Endothelial cell of umbilical vein (primary cell): ENCODE measurements at regions not wholly inside any gene's neighbourhood (a gene's known extent, or its start where the extent isn't known, plus 50 kb on each side); places are given as distances from the start of the nearest gene placed in this dataset.

Source experiments
- BruUV-seq: library from RNA; stranded (reverse); fragments of 400-500 nt; replicated peaks from 2 replicates; lab custom pipeline; 2021; lab: Mats Ljungman, UMichigan
- CTCF ChIA-PET: fragments of 300-600, 350-600 bp; sonication (Branson Sonifier 250); formaldehyde crosslinking; loops from one replicate; lab custom pipeline; 2021; ENCODE audit warnings: antibody characterized with exemption, inconsistent platforms; lab: Charles Lee
- POLR2A ChIA-PET: fragments of 300-600, 350-600 bp; sonication (Branson Sonifier 250); formaldehyde crosslinking; loops from one replicate; lab custom pipeline; 2021; ENCODE audit warnings: antibody characterized with exemption, inconsistent platforms; lab: Charles Lee
- DNase-seq: peaks from one replicate; pipeline ENCODE4 v3.0.0-alpha.2; 2011; ENCODE audit warnings: low read depth, low spot score
- FAIRE-seq: peaks from 2 replicates; lab custom pipeline; 2011; peaks lifted over from hg19 to GRCh38; lab: Jason Lieb, UNC
- H2AFZ ChIP-seq: 2 replicates; pipeline ENCODE4 v1.6.0; 2012; ENCODE audit warnings: low read depth, low read length, control low read depth, inconsistent platforms
- H3K27ac ChIP-seq: 2 replicates; pipeline ENCODE4 v1.5.1; 2011; ENCODE audit warnings: low read depth, mild to moderate bottlenecking, control low read depth, low read length, moderate library complexity; ENCODE audit not compliant: insufficient read depth
- H3K27me3 ChIP-seq, 2 experiments: 2 replicates each; pipeline versions ENCODE4 v1.6.0 to v1.6.1; 2011; ENCODE audit warnings: low read length in 2 of 2, mixed read lengths in 1 of 2; ENCODE audit not compliant: control insufficient read depth in 2 of 2, insufficient read depth in 2 of 2
- H3K36me3 ChIP-seq, 2 experiments: 2 replicates in 1 of 2; 3 replicates in 1 of 2; pipeline ENCODE4 v1.5.1; 2011; ENCODE audit warnings: low read length in 2 of 2, mild to moderate bottlenecking in 1 of 2, moderate library complexity in 1 of 2; ENCODE audit not compliant: control insufficient read depth in 2 of 2, insufficient read depth in 2 of 2; ENCODE audit errors: extremely low read depth in 1 of 2
- H3K4me1 ChIP-seq: 3 replicates; pipeline ENCODE4 v1.5.1; 2011; ENCODE audit warnings: mild to moderate bottlenecking, low read length; ENCODE audit not compliant: control insufficient read depth, insufficient read depth; ENCODE audit errors: extremely low read depth
- H3K4me2 ChIP-seq: 2 replicates; pipeline ENCODE4 v1.6.1; 2011; ENCODE audit warnings: low read length, control low read depth, mixed read lengths; ENCODE audit not compliant: insufficient read depth
- H3K4me3 ChIP-seq, 3 experiments: fragments of 200-600 bp in 1 of 3; sonication (generic), shearing (Covaris generic) in 1 of 3; replicated peaks in 1 of 3; 2 replicates each; pipeline ENCODE4 v1.5.1; 2011 to 2016; ENCODE audit warnings: control low read depth in 3 of 3, low read length in 3 of 3, mild to moderate bottlenecking in 2 of 3, inconsistent platforms in 1 of 3, low read depth in 1 of 3, moderate library complexity in 1 of 3; ENCODE audit not compliant: insufficient read depth in 1 of 3
- H3K79me2 ChIP-seq: 2 replicates; pipeline ENCODE4 v1.6.0; 2012; ENCODE audit warnings: low read length, inconsistent platforms; ENCODE audit not compliant: control insufficient read depth, insufficient read depth
- H3K9ac ChIP-seq: replicated peaks from 2 replicates; pipeline ENCODE3; 2011; ENCODE audit warnings: low read length, control low read depth; ENCODE audit not compliant: insufficient read depth; ENCODE audit errors: extremely low read depth
- H3K9me1 ChIP-seq: replicated peaks from 3 replicates; pipeline ENCODE4 v1.6.0; 2011; ENCODE audit warnings: mild to moderate bottlenecking, low read length; ENCODE audit not compliant: control insufficient read depth, insufficient read depth; ENCODE audit errors: extremely low read depth
- H3K9me3 ChIP-seq: replicated peaks from 2 replicates; pipeline ENCODE4 v1.5.1; 2012; ENCODE audit warnings: low read length, inconsistent platforms; ENCODE audit not compliant: control insufficient read depth, insufficient read depth
- H4K20me1 ChIP-seq: replicated peaks from 2 replicates; pipeline ENCODE3; 2011; ENCODE audit warnings: mild to moderate bottlenecking, low read length; ENCODE audit not compliant: control insufficient read depth, insufficient read depth; ENCODE audit errors: extremely low read depth
- EZH2 ChIP-seq: IDR thresholded peaks from 2 replicates; pipeline ENCODE4 v1.6.1; 2012; ENCODE audit warnings: borderline replicate concordance, low read depth, mild to moderate bottlenecking, moderate library complexity, low read length, inconsistent platforms; ENCODE audit not compliant: severe bottlenecking
- FOS ChIP-seq: IDR thresholded peaks from 2 replicates; pipeline ENCODE4 v1.6.1; 2011; ENCODE audit warnings: mild to moderate bottlenecking, low read length, moderate library complexity, borderline replicate concordance; ENCODE audit not compliant: insufficient read depth
- GATA2 ChIP-seq: IDR thresholded peaks from 2 replicates; pipeline ENCODE4 v1.7.0; 2011; ENCODE audit warnings: low read depth, mild to moderate bottlenecking, moderate library complexity, mixed read lengths, low read length; ENCODE audit not compliant: insufficient read length, insufficient read depth
- JUN ChIP-seq: IDR thresholded peaks from 2 replicates; pipeline ENCODE4 v1.6.1; 2011; ENCODE audit warnings: borderline replicate concordance, low read depth; ENCODE audit not compliant: insufficient read length, insufficient read depth
- MYC ChIP-seq: IDR thresholded peaks from one replicate; pipeline ENCODE4 v1.6.1; 2011; ENCODE audit warnings: mild to moderate bottlenecking, low read depth, low read length
- POLR2AphosphoS5 ChIP-seq: IDR thresholded peaks from 2 replicates; pipeline ENCODE4 v1.6.1; 2012; ENCODE audit warnings: low read depth, mild to moderate bottlenecking, control low read depth, low read length, moderate library complexity; ENCODE audit not compliant: insufficient read depth
- dilution Hi-C: fragments of 300-500 bp; cut with MboI; formaldehyde crosslinking; loops from one replicate; pipeline ENCODE4 v1.15.0; 2019; ENCODE audit warnings: low sequenced_read_pairs; ENCODE audit not compliant: extremely low pct_ligation_motif_present
- intact Hi-C: fragments of 100-400 bp; cut with micrococcal nuclease; formaldehyde crosslinking; loops from one replicate; pipeline ENCODE4 v1.10.0; 2022
- TF ChIP-seq, protein P1 (sequence below): IDR thresholded peaks from 2 replicates; pipeline ENCODE4 v1.6.1; 2011; ENCODE audit not compliant: insufficient read depth, insufficient read length

DNA sequence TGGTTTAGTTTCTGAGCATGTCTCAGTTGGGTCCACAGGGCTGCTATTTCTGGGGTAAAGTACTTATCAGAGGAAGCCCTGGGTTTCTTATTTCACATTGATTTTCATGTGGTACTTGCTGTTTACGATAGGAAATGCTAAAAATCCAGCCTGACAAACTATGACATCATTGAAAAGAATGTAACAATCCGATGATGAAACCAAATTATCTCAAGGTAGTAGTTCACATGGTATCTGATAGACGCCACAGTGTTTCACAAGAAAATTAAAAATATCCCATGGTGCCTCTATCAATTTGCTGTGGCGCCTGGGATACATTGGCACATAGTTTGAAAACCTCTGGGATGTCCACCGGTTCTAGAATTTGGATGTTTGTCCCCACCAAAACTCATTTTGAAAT is 418.9 kb upstream of the RPS6KA3 start:
- DNase-seq (no peak), FAIRE-seq (no peak)
- Histone ChIP-seq H3K27me3 (no peaks in the 10 kb centered on the region), H3K9ac (no peak overlapping the region), H3K9me1 (no peaks in the 10 kb centered on the region), H3K4me2 (no peak overlapping the region), H3K27ac (no peak overlapping the region), H2AFZ (no peak overlapping the region), H3K9me3 (no peaks in the 10 kb centered on the region), H3K36me3 (no peaks in the 10 kb centered on the region), H3K4me1 (no peaks in the 10 kb centered on the region), H3K4me3 (no peak overlapping the region), H4K20me1 (no peaks in the 10 kb centered on the region), H3K79me2 (no peaks in the 10 kb centered on the region)
- ChIA-PET CTCF (no interaction called here), POLR2A (no interaction called here)
- no TSS peak for BruUV-seq
- intact Hi-C loops = no loop called here
- TF ChIP-seq FOS = no peak
- no peak for TF ChIP-seq POLR2AphosphoS5
- TF ChIP-seq, protein P1, sequence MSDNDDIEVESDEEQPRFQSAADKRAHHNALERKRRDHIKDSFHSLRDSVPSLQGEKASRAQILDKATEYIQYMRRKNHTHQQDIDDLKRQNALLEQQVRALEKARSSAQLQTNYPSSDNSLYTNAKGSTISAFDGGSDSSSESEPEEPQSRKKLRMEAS = no peak
- TF ChIP-seq JUN = no peak
- dilution Hi-C loops = no loop called here

DNA sequence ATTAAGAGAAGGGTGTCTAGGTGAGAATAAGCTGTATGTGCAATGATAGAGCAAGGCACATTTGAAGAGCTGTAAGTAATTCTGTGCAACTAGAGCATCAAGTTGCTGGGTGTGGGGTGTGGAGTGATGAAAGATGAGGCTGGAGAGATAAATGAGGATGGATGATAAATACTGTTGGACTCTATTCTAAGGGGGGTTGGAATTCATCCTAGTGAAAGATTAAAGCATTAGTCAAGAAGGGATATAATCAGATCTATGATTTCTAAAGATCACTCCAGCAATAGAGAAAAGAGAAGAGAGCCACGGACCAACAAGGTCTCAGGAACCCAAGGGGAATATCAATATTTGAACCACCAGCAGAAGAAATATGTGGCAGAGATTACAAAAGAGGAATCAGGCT is 415.0 kb upstream of the RPS6KA3 start:
- Histone ChIP-seq H3K9ac (no peak overlapping the region), H3K27ac (no peak overlapping the region), H3K79me2 (no peaks in the 10 kb centered on the region), H3K9me3 (no peaks in the 10 kb centered on the region), H3K4me1 (no peaks in the 10 kb centered on the region), H3K9me1 (no peaks in the 10 kb centered on the region), H3K4me3 (no peak overlapping the region), H2AFZ (no peak overlapping the region), H3K36me3 (no peaks in the 10 kb centered on the region), H3K27me3 (no peaks in the 10 kb centered on the region), H4K20me1 (no peaks in the 10 kb centered on the region), H3K4me2 (no peak overlapping the region)
- no TSS peak for BruUV-seq
- intact Hi-C loops = no loop called here
- ChIA-PET CTCF (no interaction called here), POLR2A (no interaction called here)
- no peak for TF ChIP-seq EZH2
- no peak for TF ChIP-seq JUN
- no peak for TF ChIP-seq GATA2
- TF ChIP-seq MYC = no peak
- dilution Hi-C loops = no loop called here
- DNase-seq (no peak), FAIRE-seq (no peak)
